Neuronal stem cell (in vitro differentiated cells): ENCODE measurements at regions not wholly inside any gene's neighbourhood (a gene's known extent, or its start where the extent isn't known, plus 50 kb on each side); places are given as distances from the start of the nearest gene placed in this dataset.

ENCODE experiments used
- DNase-seq: peaks from one replicate; pipeline ENCODE4 v3.0.0-alpha.2; 2013; ENCODE audit warnings: low spot score
- H2AFZ ChIP-seq: one replicate; pipeline ENCODE4 v1.6.1; 2013; ENCODE audit warnings: mild to moderate bottlenecking, low read length, inconsistent platforms
- H2AK5ac ChIP-seq: 2 replicates; pipeline ENCODE4 v1.6.1; 2013; ENCODE audit warnings: low read depth, mild to moderate bottlenecking, inconsistent platforms, low read length, moderate library complexity, mixed read lengths
- H2BK120ac ChIP-seq: 2 replicates; pipeline ENCODE4 v1.6.1; 2013; ENCODE audit warnings: low read depth, mild to moderate bottlenecking, inconsistent platforms, low read length, moderate library complexity, mixed read lengths
- H2BK12ac ChIP-seq: one replicate; pipeline ENCODE4 v1.6.1; 2013; ENCODE audit warnings: low read length, inconsistent platforms
- H2BK15ac ChIP-seq: 2 replicates; pipeline ENCODE4 v1.6.1; 2013; ENCODE audit warnings: mild to moderate bottlenecking, low read length, inconsistent platforms, mixed read lengths
- H2BK5ac ChIP-seq: one replicate; pipeline ENCODE4 v1.6.1; 2013; ENCODE audit warnings: inconsistent platforms, mild to moderate bottlenecking, low read length, moderate library complexity
- H3K14ac ChIP-seq: one replicate; pipeline ENCODE4 v1.6.1; 2013; ENCODE audit warnings: low read length, inconsistent platforms
- H3K18ac ChIP-seq: 2 replicates; pipeline ENCODE4 v1.6.1; 2013; ENCODE audit warnings: low read length, inconsistent platforms
- H3K23ac ChIP-seq: 2 replicates; pipeline ENCODE4 v1.6.1; 2013; ENCODE audit warnings: low read depth, mild to moderate bottlenecking, mixed read lengths, low read length, inconsistent platforms; ENCODE audit not compliant: poor library complexity
- H3K27ac ChIP-seq: replicated peaks from 3 replicates; pipeline ENCODE4 v1.5.1; 2013; ENCODE audit warnings: low read length, inconsistent platforms
- H3K27me3 ChIP-seq, 3 experiments: 2 replicates each; pipeline ENCODE4 v1.6.1; 2013; ENCODE audit warnings: low read length in 3 of 3, mild to moderate bottlenecking in 2 of 3, inconsistent platforms in 1 of 3, low read depth in 1 of 3, mixed read lengths in 1 of 3, moderate library complexity in 1 of 3; ENCODE audit not compliant: control insufficient read depth in 3 of 3, insufficient read depth in 3 of 3
- H3K36me3 ChIP-seq, 2 donors: replicated peaks in 1 of 2; 2 replicates each; pipeline ENCODE4 v1.6.1; 2013; ENCODE audit warnings: low read length in 2 of 2; ENCODE audit not compliant: control insufficient read depth in 2 of 2, insufficient read depth in 2 of 2
- H3K4ac ChIP-seq: 2 replicates; pipeline ENCODE4 v1.6.1; 2013; ENCODE audit warnings: inconsistent platforms, mild to moderate bottlenecking, low read length, moderate library complexity
- H3K4me1 ChIP-seq, 2 donors: 1 replicate in 1 of 2; 2 replicates in 1 of 2; pipeline ENCODE4 v1.6.1; 2013; ENCODE audit warnings: low read length in 2 of 2, low read depth in 1 of 2; ENCODE audit not compliant: control insufficient read depth in 2 of 2, insufficient read depth in 1 of 2
- H3K4me2 ChIP-seq: one replicate; pipeline ENCODE4 v1.6.1; 2013; ENCODE audit warnings: mild to moderate bottlenecking, low read length, inconsistent platforms; ENCODE audit not compliant: insufficient read depth, poor library complexity, severe bottlenecking
- H3K4me3 ChIP-seq, 2 donors: 2 replicates each; pipeline ENCODE4 v1.5.1; 2013; ENCODE audit warnings: low read length in 2 of 2, mild to moderate bottlenecking in 2 of 2, inconsistent platforms in 1 of 2, moderate library complexity in 1 of 2
- H3K79me1 ChIP-seq: one replicate; pipeline ENCODE4 v1.6.1; 2013; ENCODE audit warnings: low read depth, mild to moderate bottlenecking, inconsistent platforms, low read length, moderate library complexity
- H3K9ac ChIP-seq: one replicate; pipeline ENCODE4 v1.6.1; 2013; ENCODE audit warnings: mild to moderate bottlenecking, low read depth, low read length, inconsistent platforms; ENCODE audit not compliant: poor library complexity
- H3K9me3 ChIP-seq, 2 donors: replicated peaks in 1 of 2; 2 replicates each; pipeline versions ENCODE3 to v1.6.1; 2013; ENCODE audit warnings: low read length in 2 of 2, mild to moderate bottlenecking in 2 of 2, inconsistent platforms in 1 of 2, low read depth in 1 of 2, mixed read lengths in 1 of 2, moderate library complexity in 1 of 2; ENCODE audit not compliant: control insufficient read depth in 2 of 2, insufficient read depth in 1 of 2
- H4K8ac ChIP-seq: one replicate; pipeline ENCODE4 v1.6.1; 2013; ENCODE audit warnings: low read depth, mild to moderate bottlenecking, inconsistent platforms, low read length, moderate library complexity
- H4K91ac ChIP-seq: one replicate; pipeline ENCODE4 v1.6.1; 2013; ENCODE audit warnings: low read length, low read depth, mild to moderate bottlenecking, inconsistent platforms; ENCODE audit not compliant: poor library complexity
- WGBS, 2 donors: extraction: QIAGEN DNeasy Blood & Tissue Kit; methylation state at CpG; one replicate each; pipeline ENCODE4 v1.1.7; 2013; ENCODE audit warnings: missing lambda C conversion rate in 2 of 2, mixed read lengths in 1 of 2; ENCODE audit not compliant: insufficient read length in 2 of 2, insufficient replicate concordance in 1 of 2; ENCODE audit errors: extremely low coverage in 2 of 2; 5-methylcytosine and 5-hydroxymethylcytosine counted together

DNA sequence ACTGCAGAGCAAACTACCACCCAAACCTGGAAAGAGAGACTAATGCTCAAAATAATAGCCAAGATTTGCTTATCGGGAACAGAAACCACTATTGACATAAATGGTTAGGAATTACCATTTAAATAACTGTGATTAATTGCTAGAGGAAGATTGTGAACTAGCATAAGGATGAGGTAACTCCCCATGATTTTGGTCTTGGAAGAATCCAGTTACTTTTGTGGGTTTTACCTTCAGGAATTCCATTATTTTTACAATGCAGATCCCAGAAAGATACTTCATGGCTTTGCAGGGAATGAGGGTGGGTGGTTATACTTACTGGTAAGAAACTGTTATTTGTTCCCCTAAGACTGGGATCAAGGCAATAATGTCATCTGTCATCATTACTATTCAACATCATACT is 652.9 kb upstream of the FLRT2 start:
- no peak overlapping the region for H3K4me3 ChIP-seq
- H3K14ac ChIP-seq = no peak overlapping the region
- no peaks in the 10 kb centered on the region for H3K79me1 ChIP-seq
- WGBS, 2 donors = no CpG with 5 or more reads among the region's 1 CpG
- H3K18ac ChIP-seq = no peak overlapping the region
- H2BK15ac ChIP-seq = no peak overlapping the region
- H2BK120ac ChIP-seq = no peak overlapping the region
- no peak overlapping the region for H3K9ac ChIP-seq
- no peak overlapping the region for H2AK5ac ChIP-seq
- peaks cover 0 to 3% of the 10 kb centered on the region in 2 donors for H3K4me1 ChIP-seq
- H3K4ac ChIP-seq = no peak overlapping the region
- H2AFZ ChIP-seq = no peak overlapping the region
- no peak overlapping the region for H3K27ac ChIP-seq
- H2BK5ac ChIP-seq = no peak overlapping the region
- H3K9me3 ChIP-seq = no peaks in the 10 kb centered on the region
- H3K23ac ChIP-seq = no peak overlapping the region
- no peak overlapping the region for H3K4me2 ChIP-seq
- DNase-seq = no peak
- no peaks in the 10 kb centered on the region for H3K36me3 ChIP-seq
- no peak overlapping the region for H4K8ac ChIP-seq
- H3K27me3 ChIP-seq = no peaks in the 10 kb centered on the region
- H4K91ac ChIP-seq = no peak overlapping the region
- no peak overlapping the region for H2BK12ac ChIP-seq

DNA sequence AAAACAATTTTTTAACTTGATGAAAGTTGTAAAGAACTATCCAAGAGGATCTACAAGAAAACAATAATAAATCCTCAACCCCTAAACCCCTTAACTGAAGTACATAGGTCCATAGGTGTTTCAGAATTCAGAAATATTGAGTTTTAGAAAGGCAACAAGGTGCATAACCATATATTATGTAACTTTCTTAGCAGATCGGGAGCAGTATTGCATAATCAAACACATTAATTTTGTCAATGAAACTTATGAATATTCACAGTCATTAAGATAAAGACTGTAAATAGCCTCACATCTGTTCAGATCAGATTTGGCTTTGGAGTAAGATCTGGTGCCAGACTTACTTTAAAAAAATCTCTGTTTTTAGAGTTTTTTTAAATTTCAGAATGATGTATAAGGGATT is 647.1 kb upstream of the FLRT2 start:
- Histone ChIP-seq H3K9ac (no peak overlapping the region), H2AK5ac (no peak overlapping the region), H3K27ac (no peak overlapping the region), H3K9me3 (no peaks in the 10 kb centered on the region), H2BK15ac (no peak overlapping the region), H3K36me3 (no peaks in the 10 kb centered on the region), H3K4me2 (no peak overlapping the region), H3K4me1 (no peaks in the 10 kb centered on the region), H4K8ac (no peak overlapping the region), H3K79me1 (no peaks in the 10 kb centered on the region), H3K14ac (no peak overlapping the region), H2BK120ac (no peak overlapping the region), H3K27me3 (no peaks in the 10 kb centered on the region), H3K18ac (no peak overlapping the region), H3K23ac (no peak overlapping the region), H3K4ac (no peak overlapping the region), H2BK12ac (no peak overlapping the region), H3K4me3 (no peak overlapping the region), H2AFZ (no peak overlapping the region), H2BK5ac (no peak overlapping the region), H4K91ac (no peak overlapping the region)
- no CpG with 5 or more reads among the region's 1 CpG for WGBS, 2 donors
- DNase-seq = no peak

DNA sequence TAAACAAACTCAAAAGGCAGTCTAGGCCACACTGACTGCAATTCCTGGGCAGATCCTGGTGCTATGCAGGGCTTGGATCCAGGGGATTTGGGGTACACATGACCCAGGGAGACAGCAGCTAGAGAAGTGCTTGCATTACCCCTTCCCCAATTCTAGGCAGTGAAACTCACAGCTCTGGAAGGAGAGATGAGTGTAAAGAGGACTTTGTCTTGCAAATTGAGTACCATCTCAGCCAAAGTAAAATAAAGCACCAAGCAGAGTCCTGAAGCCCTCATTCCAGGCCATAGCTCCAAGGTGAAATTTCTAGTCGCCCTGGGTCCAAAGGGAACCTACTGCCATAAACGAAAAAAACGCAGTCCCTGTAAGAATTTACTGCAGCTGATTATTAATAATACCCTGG is 644.9 kb upstream of the FLRT2 start:
- Histone ChIP-seq H4K91ac (no peak overlapping the region), H3K27ac (no peak overlapping the region), H2AK5ac (no peak overlapping the region), H2BK15ac (no peak overlapping the region), H3K79me1 (no peaks in the 10 kb centered on the region), H3K9me3 (no peaks in the 10 kb centered on the region), H3K23ac (no peak overlapping the region), H3K4ac (no peak overlapping the region), H2BK12ac (no peak overlapping the region), H4K8ac (no peak overlapping the region), H3K4me2 (no peak overlapping the region), H3K18ac (no peak overlapping the region), H3K14ac (no peak overlapping the region), H3K4me1 (no peaks in the 10 kb centered on the region), H3K4me3 (no peak overlapping the region), H3K9ac (no peak overlapping the region), H2BK120ac (no peak overlapping the region), H3K27me3 (no peaks in the 10 kb centered on the region), H2AFZ (no peak overlapping the region), H2BK5ac (no peak overlapping the region), H3K36me3 (no peaks in the 10 kb centered on the region)
- no peak for DNase-seq
- no CpG with 5 or more reads among the region's 3 CpGs for WGBS, 2 donors

DNA sequence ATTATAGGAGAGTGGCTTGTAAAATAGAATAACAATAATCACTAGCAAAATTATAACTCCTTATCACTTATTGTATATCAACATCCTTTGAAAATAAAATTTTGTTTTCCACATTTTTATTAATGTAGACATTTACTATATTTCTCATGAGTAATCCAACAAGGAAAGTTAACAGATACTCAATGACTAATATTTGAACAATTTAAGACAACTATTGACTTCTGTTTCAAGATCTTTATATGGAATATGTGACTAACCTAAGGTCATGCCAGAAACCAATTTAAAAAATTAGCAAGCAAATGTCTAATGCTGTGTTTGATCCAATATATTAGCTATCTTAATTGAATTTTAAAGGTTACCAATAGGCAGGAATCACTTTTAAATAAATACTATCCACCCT is 638.5 kb upstream of the FLRT2 start:
- no peak overlapping the region for H3K4ac ChIP-seq
- no peak overlapping the region for H4K91ac ChIP-seq
- H3K14ac ChIP-seq = no peak overlapping the region
- H3K4me2 ChIP-seq = no peak overlapping the region
- H3K79me1 ChIP-seq = no peaks in the 10 kb centered on the region
- H2AFZ ChIP-seq = no peak overlapping the region
- no peak overlapping the region for H2BK15ac ChIP-seq
- no peak overlapping the region for H3K4me3 ChIP-seq
- H3K23ac ChIP-seq = no peak overlapping the region
- H3K27me3 ChIP-seq = no peaks in the 10 kb centered on the region
- H3K18ac ChIP-seq = no peak overlapping the region
- H2BK120ac ChIP-seq = no peak overlapping the region
- no peak for DNase-seq
- no peak overlapping the region for H2BK5ac ChIP-seq
- no peak overlapping the region for H3K27ac ChIP-seq
- no peak overlapping the region for H4K8ac ChIP-seq
- no peaks in the 10 kb centered on the region for H3K9me3 ChIP-seq
- H3K4me1 ChIP-seq = no peaks in the 10 kb centered on the region
- no peak overlapping the region for H2BK12ac ChIP-seq
- no peaks in the 10 kb centered on the region for H3K36me3 ChIP-seq
- no peak overlapping the region for H2AK5ac ChIP-seq
- H3K9ac ChIP-seq = no peak overlapping the region
